Fibroblast of lung (primary cell): ENCODE measurements at regions not wholly inside any gene's neighbourhood (a gene's known extent, or its start where the extent isn't known, plus 50 kb on each side); places are given as distances from the start of the nearest gene placed in this dataset.

ENCODE experiments used
- CTCF ChIP-seq, 2 donors: IDR thresholded peaks in 1 of 2; conservative IDR thresholded peaks in 1 of 2; 1 replicate in 1 of 2; 2 replicates in 1 of 2; pipeline ENCODE4 v1.5.1; 2011 to 2012; ENCODE audit warnings: low read length in 2 of 2, control low read depth in 1 of 2, inconsistent platforms in 1 of 2, low read depth in 1 of 2, mild to moderate bottlenecking in 1 of 2
- EZH2 ChIP-seq: IDR thresholded peaks from 2 replicates; pipeline ENCODE4 v1.5.1; 2012; ENCODE audit warnings: low read length, control low read depth, mild to moderate bottlenecking; ENCODE audit errors: missing control alignments

- TF ChIP-seq EZH2 = no peak
- TF ChIP-seq CTCF (conservative IDR thresholded peaks at IDR 0.05 in 1 of 2, IDR thresholded peaks at IDR 0.05 in 1 of 2; ENCODE audit: low read depth in 1 of 2, low read length in 2 of 2) = no peak
These were observed 122.9 kb upstream of the GATB start for GRCh38 chr4:151883747-151884146.
